NCI-H2227 treated with DMSO at 0.1 percent for 48 hours (cell line): ENCODE measurements at regions not wholly inside any gene's neighbourhood (a gene's known extent, or its start where the extent isn't known, plus 50 kb on each side); places are given as distances from the start of the nearest gene placed in this dataset.
"Not testable (repeated sequence)": the region's sequence is repeated elsewhere in the genome, so short reads cannot be mapped to it uniquely, and the experiment has no call there.

Experiments
- DNase-seq: peaks from one replicate; lab custom pipeline; 2025; lab: John Stamatoyannopoulos, UW

GRCh38 chr5:130955041-130955440, 210.0 kb downstream of the HINT1 start:
- no peak for DNase-seq

- no peak for DNase-seq
These were observed 210.7 kb downstream of the HINT1 start for GRCh38 chr5:130954336-130954735.

- no peak for DNase-seq
These were observed 226.0 kb downstream of the HINT1 start for GRCh38 chr5:130939059-130939458.

GRCh38 chr5:130937046-130937445, 228.0 kb downstream of the HINT1 start:
- no peak for DNase-seq

GRCh38 chr5:130923543-130924124, 241.4 kb downstream of the HINT1 start:
- DNase-seq = no peak

- DNase-seq = no peak
These were observed 253.0 kb downstream of the HINT1 start for GRCh38 chr5:130912088-130912487.

- no peak for DNase-seq
These were observed 256.9 kb downstream of the HINT1 start for GRCh38 chr5:130908186-130908585.

GRCh38 chr5:130897537-130898195, 267.4 kb downstream of the HINT1 start:
- DNase-seq = peak; percentile 46

- DNase-seq = not testable (repeated sequence)
These were observed 267.9 kb downstream of the HINT1 start for GRCh38 chr5:130897181-130897536.

- DNase-seq = no peak
These were observed 268.4 kb downstream of the HINT1 start for GRCh38 chr5:130896636-130897035.

GRCh38 chr5:130893006-130893405, 272.1 kb downstream of the HINT1 start:
- DNase-seq = no peak

- DNase-seq = no peak
These were observed 274.4 kb downstream of the HINT1 start for GRCh38 chr5:130890610-130891009.

- DNase-seq = no peak
These were observed 279.4 kb downstream of the HINT1 start for GRCh38 chr5:130885691-130886090.

GRCh38 chr5:130885027-130885426, 280.0 kb downstream of the HINT1 start:
- DNase-seq = no peak

GRCh38 chr5:130884023-130884422, 281.0 kb downstream of the HINT1 start:
- no peak for DNase-seq

- no peak for DNase-seq
These were observed 289.4 kb downstream of the HINT1 start for GRCh38 chr5:130875656-130876055.

GRCh38 chr5:130874861-130875417, 290.1 kb downstream of the HINT1 start:
- DNase-seq = no peak

GRCh38 chr5:130871346-130872086, 293.5 kb downstream of the HINT1 start:
- no peak for DNase-seq

- no peak for DNase-seq
These were observed 294.4 kb downstream of the HINT1 start for GRCh38 chr5:130870691-130871090.

- DNase-seq = no peak
These were observed 296.7 kb downstream of the HINT1 start for GRCh38 chr5:130868186-130868840.

GRCh38 chr5:130845049-130845765, 319.8 kb downstream of the HINT1 start:
- no peak for DNase-seq
